MM.1S (cell line): ENCODE measurements at regions not wholly inside any gene's neighbourhood (a gene's known extent, or its start where the extent isn't known, plus 50 kb on each side); places are given as distances from the start of the nearest gene placed in this dataset.

Experiments
- DNase-seq: peaks from one replicate; pipeline ENCODE4 v3.0.0-alpha.2; 2015
- H2AFZ ChIP-seq: fragments of 300-600 bp; sonication (generic); 2 replicates; pipeline ENCODE4 v1.6.0; 2016; ENCODE audit warnings: antibody characterized with exemption, low read length
- H3F3A ChIP-seq: fragments of 300-600 bp; sonication (generic); 2 replicates; pipeline ENCODE4 v1.6.1; 2016; ENCODE audit warnings: mild to moderate bottlenecking, antibody characterized with exemption, low read length, moderate library complexity, mixed read lengths; ENCODE audit not compliant: insufficient read depth
- H3K27ac ChIP-seq: fragments of 300-600 bp; sonication (generic); 2 replicates; pipeline ENCODE4 v1.5.1; 2016; ENCODE audit warnings: mild to moderate bottlenecking, low read length
- H3K27me3 ChIP-seq: fragments of 300-600 bp; sonication (generic); replicated peaks from 2 replicates; pipeline ENCODE4 v1.6.0; 2016; ENCODE audit warnings: low read length; ENCODE audit not compliant: insufficient read depth
- H3K36me3 ChIP-seq: fragments of 300-600 bp; sonication (generic); replicated peaks from 2 replicates; pipeline ENCODE4 v1.6.1; 2016; ENCODE audit warnings: mild to moderate bottlenecking, low read length, mixed read lengths; ENCODE audit not compliant: insufficient read depth
- H3K4me1 ChIP-seq: fragments of 300-600 bp; sonication (generic); 2 replicates; pipeline ENCODE4 v1.6.1; 2016; ENCODE audit warnings: low read length, mixed read lengths
- H3K4me2 ChIP-seq: fragments of 300-600 bp; sonication (generic); 2 replicates; pipeline ENCODE4 v1.6.0; 2016; ENCODE audit warnings: low read depth, low read length
- H3K4me3 ChIP-seq: fragments of 300-600 bp; sonication (generic); 2 replicates; pipeline ENCODE4 v1.5.1; 2016; ENCODE audit warnings: low read length, mixed read lengths
- H3K79me2 ChIP-seq: fragments of 300-600 bp; sonication (generic); 2 replicates; pipeline ENCODE4 v1.6.1; 2016; ENCODE audit warnings: mixed run types, low read length, mixed read lengths
- H3K9ac ChIP-seq: fragments of 300-600 bp; sonication (generic); 2 replicates; pipeline ENCODE4 v1.6.1; 2016; ENCODE audit warnings: low read length, mixed read lengths
- H3K9me2 ChIP-seq: fragments of 300-600 bp; sonication (generic); replicated peaks from 2 replicates; pipeline ENCODE4 v1.6.1; 2016; ENCODE audit warnings: mild to moderate bottlenecking, low read length, mixed read lengths; ENCODE audit not compliant: insufficient read depth
- H3K9me3 ChIP-seq: fragments of 300-600 bp; sonication (generic); replicated peaks from 2 replicates; pipeline ENCODE4 v1.6.1; 2016; ENCODE audit warnings: mild to moderate bottlenecking, low read length, mixed read lengths; ENCODE audit not compliant: insufficient read depth
- H4K20me1 ChIP-seq: fragments of 300-600 bp; sonication (generic); 2 replicates; pipeline ENCODE4 v1.6.1; 2016; ENCODE audit warnings: mild to moderate bottlenecking, low read length, moderate library complexity, mixed read lengths; ENCODE audit not compliant: insufficient read depth
- CTCF ChIP-seq: fragments of 300-600 bp; sonication (generic); IDR thresholded peaks from 2 replicates; pipeline ENCODE4 v1.5.1; 2016; ENCODE audit warnings: antibody characterized with exemption, low read length, mixed read lengths
- EZH2 ChIP-seq: fragments of 300-600 bp; sonication (generic); optimal IDR thresholded peaks from 2 replicates; pipeline ENCODE3; 2017; ENCODE audit warnings: low read depth, mild to moderate bottlenecking, antibody characterized with exemption, low read length, mixed read lengths
- EZH2phosphoT487 ChIP-seq: fragments of 300-600 bp; sonication (generic); IDR thresholded peaks from 2 replicates; pipeline ENCODE4 v1.6.1; 2018; ENCODE audit warnings: antibody characterized with exemption, low read length

GRCh38 chr18:57212678-57213077 is 65.8 kb downstream of the BOD1L2 start:
- H3K4me3 ChIP-seq = no peak overlapping the region
- H3K27me3 ChIP-seq = no peaks in the 10 kb centered on the region
- no peaks in the 10 kb centered on the region for H3K9me3 ChIP-seq
- no peaks in the 10 kb centered on the region for H3K36me3 ChIP-seq
- no peaks in the 10 kb centered on the region for H3K9me2 ChIP-seq
- no peak overlapping the region for H3K9ac ChIP-seq
- no peaks in the 10 kb centered on the region for H4K20me1 ChIP-seq
- H3K79me2 ChIP-seq = no peaks in the 10 kb centered on the region
- peaks cover 36% of the 10 kb centered on the region for H3K4me1 ChIP-seq
- H3F3A ChIP-seq = peaks cover 24% of the 10 kb centered on the region
- no peak overlapping the region for H3K27ac ChIP-seq
- TF ChIP-seq CTCF (no peak), EZH2phosphoT487 (no peak), EZH2 (no peak)
- no peak for DNase-seq
- H3K4me2 ChIP-seq = no peak overlapping the region
- H2AFZ ChIP-seq = no peak overlapping the region

- Histone ChIP-seq H3K79me2 (no peaks in the 10 kb centered on the region), H3K27ac (no peak overlapping the region), H3K36me3 (no peaks in the 10 kb centered on the region), H3K9ac (no peak overlapping the region), H3K9me2 (no peaks in the 10 kb centered on the region), H3F3A (peaks cover 15% of the 10 kb centered on the region), H3K9me3 (no peaks in the 10 kb centered on the region), H3K27me3 (no peaks in the 10 kb centered on the region), H3K4me1 (peaks cover 22% of the 10 kb centered on the region), H2AFZ (no peak overlapping the region), H3K4me2 (no peak overlapping the region), H3K4me3 (no peak overlapping the region), H4K20me1 (no peaks in the 10 kb centered on the region)
- no peak for TF ChIP-seq EZH2
- TF ChIP-seq CTCF = no peak
- TF ChIP-seq EZH2phosphoT487 = no peak
- DNase-seq = no peak
Measured at GRCh38 chr18:57214976-57215375, 68.1 kb downstream of the BOD1L2 start.

- Histone ChIP-seq H3K4me3 (no peak overlapping the region), H3K9ac (no peak overlapping the region), H3K27me3 (no peaks in the 10 kb centered on the region), H3K79me2 (no peaks in the 10 kb centered on the region), H3K9me3 (no peaks in the 10 kb centered on the region), H3K36me3 (no peaks in the 10 kb centered on the region), H3K4me2 (no peak overlapping the region), H3K4me1 (no peaks in the 10 kb centered on the region), H3F3A (no peaks in the 10 kb centered on the region), H2AFZ (no peak overlapping the region), H4K20me1 (no peaks in the 10 kb centered on the region), H3K27ac (no peak overlapping the region), H3K9me2 (no peaks in the 10 kb centered on the region)
- TF ChIP-seq CTCF (no peak), EZH2 (no peak), EZH2phosphoT487 (no peak)
- DNase-seq = no peak
Measured at GRCh38 chr18:57218281-57218680, 71.4 kb downstream of the BOD1L2 start.
